ENCODE measurements at regions not wholly inside any gene's neighbourhood (a gene's known extent, or its start where the extent isn't known, plus 50 kb on each side); places are given as distances from the start of the nearest gene placed in this dataset.
"Not testable (repeated sequence)": the region's sequence is repeated elsewhere in the genome, so short reads cannot be mapped to it uniquely, and the experiment has no call there.

GRCh38 chr4:189128341-189128740 lies 812.3 kb upstream of the FRG1 start:
- DNase-seq: no peak

GRCh38 chr4:189129044-189129694 lies 811.5 kb upstream of the FRG1 start:
- DNase-seq: no peak

GRCh38 chr4:189131118-189131517 lies 809.6 kb upstream of the FRG1 start:
- DNase-seq: no peak

- no peak for DNase-seq
Measured at GRCh38 chr4:189136462-189136861, 804.2 kb upstream of the FRG1 start.

GRCh38 chr4:189143263-189143952 lies 797.3 kb upstream of the FRG1 start:
- DNase-seq: no peak

GRCh38 chr4:189147005-189147929 lies 793.4 kb upstream of the FRG1 start:
- DNase-seq: no peak

- DNase-seq: not testable (repeated sequence)
Measured at GRCh38 chr4:189155083-189155482, 785.6 kb upstream of the FRG1 start.

GRCh38 chr4:189162073-189162789 lies 778.4 kb upstream of the FRG1 start:
- DNase-seq: no peak

GRCh38 chr4:189162888-189163287 lies 777.8 kb upstream of the FRG1 start:
- no peak for DNase-seq

- DNase-seq: no peak
Measured at GRCh38 chr4:189176002-189176401, 764.7 kb upstream of the FRG1 start.

- no peak for DNase-seq
Measured at GRCh38 chr4:189177130-189177529, 763.5 kb upstream of the FRG1 start.

- DNase-seq: no peak
Measured at GRCh38 chr4:189178125-189178746, 762.4 kb upstream of the FRG1 start.

- no peak for DNase-seq
Measured at GRCh38 chr4:189185810-189186432, 754.8 kb upstream of the FRG1 start.

GRCh38 chr4:189187531-189188052 lies 753.1 kb upstream of the FRG1 start:
- no peak for DNase-seq

- no peak for DNase-seq
Measured at GRCh38 chr4:189198624-189199023, 742.0 kb upstream of the FRG1 start.

GRCh38 chr4:189200353-189200752 lies 740.3 kb upstream of the FRG1 start:
- no peak for DNase-seq

- DNase-seq: no peak
Measured at GRCh38 chr4:189202182-189202868, 738.3 kb upstream of the FRG1 start.

- no peak for DNase-seq
Measured at GRCh38 chr4:189202869-189203271, 737.8 kb upstream of the FRG1 start.

GRCh38 chr4:189204616-189205015 lies 736.1 kb upstream of the FRG1 start:
- no peak for DNase-seq

GRCh38 chr4:189206953-189207352 lies 733.7 kb upstream of the FRG1 start:
- DNase-seq: no peak

GRCh38 chr4:189207872-189208271 lies 732.8 kb upstream of the FRG1 start:
- DNase-seq: no peak

Data from stimulated activated CD4-positive, alpha-beta T cell treated with anti-CD3 and anti-CD28 coated beads, Interleukin-4, amount 100 ng/mL, for 24 hours (primary cell).